Kasumi-1 (cell line): ENCODE measurements at regions not wholly inside any gene's neighbourhood (a gene's known extent, or its start where the extent isn't known, plus 50 kb on each side); places are given as distances from the start of the nearest gene placed in this dataset.
"Not testable (repeated sequence)": the region's sequence is repeated elsewhere in the genome, so short reads cannot be mapped to it uniquely, and the experiment has no call there.

Experiments
- DNase-seq, 2 experiments: peaks; one replicate each; lab custom pipeline; 2025; lab: John Stamatoyannopoulos, UW

DNA sequence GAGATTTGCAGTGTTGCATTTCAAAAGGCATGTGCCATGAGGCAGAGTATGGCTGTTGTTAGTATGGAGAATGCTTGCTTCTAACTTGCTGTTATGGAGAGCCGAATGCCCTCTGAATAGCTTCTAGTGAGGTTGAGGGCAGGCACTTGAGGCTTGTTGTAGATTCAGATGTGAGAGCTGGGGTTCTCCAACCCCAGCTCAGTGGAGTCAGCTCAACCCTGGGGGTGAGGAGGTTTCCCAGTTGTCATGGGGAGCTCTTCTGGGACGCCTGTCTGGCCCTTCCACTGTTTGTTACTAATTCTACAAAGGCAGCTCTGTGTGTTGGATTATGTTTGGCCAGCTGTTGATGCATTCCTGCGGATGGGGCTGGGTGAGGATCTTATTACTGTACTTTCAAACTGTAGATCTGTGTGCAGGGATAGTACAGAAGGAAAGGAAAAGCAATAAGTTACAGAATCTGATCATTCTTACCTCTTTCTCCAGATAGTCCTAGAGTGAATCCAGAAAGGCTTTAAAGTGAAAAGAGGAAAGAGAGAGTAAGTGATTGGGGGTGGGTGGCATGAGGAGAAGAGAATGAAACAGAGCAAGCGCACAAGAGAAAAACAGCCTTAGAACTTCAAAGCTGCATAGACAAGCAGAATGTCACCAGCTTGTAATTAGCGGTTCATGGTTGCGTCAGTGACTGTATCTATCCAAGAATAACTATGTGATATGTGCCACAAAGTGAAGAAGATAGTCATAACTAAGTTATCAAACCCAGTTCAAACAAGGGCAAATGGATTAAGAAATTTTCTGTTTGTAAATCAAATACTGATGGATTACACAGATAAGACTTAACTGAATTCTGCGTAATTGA lies 148.7 kb downstream of the PRL start:
- DNase-seq: no peak

GRCh38 chr6:22149096-22149495 lies 147.7 kb downstream of the PRL start:
- no peak for DNase-seq

GRCh38 chr6:22149501-22150367 lies 147.1 kb downstream of the PRL start:
- DNase-seq: no peak

DNA sequence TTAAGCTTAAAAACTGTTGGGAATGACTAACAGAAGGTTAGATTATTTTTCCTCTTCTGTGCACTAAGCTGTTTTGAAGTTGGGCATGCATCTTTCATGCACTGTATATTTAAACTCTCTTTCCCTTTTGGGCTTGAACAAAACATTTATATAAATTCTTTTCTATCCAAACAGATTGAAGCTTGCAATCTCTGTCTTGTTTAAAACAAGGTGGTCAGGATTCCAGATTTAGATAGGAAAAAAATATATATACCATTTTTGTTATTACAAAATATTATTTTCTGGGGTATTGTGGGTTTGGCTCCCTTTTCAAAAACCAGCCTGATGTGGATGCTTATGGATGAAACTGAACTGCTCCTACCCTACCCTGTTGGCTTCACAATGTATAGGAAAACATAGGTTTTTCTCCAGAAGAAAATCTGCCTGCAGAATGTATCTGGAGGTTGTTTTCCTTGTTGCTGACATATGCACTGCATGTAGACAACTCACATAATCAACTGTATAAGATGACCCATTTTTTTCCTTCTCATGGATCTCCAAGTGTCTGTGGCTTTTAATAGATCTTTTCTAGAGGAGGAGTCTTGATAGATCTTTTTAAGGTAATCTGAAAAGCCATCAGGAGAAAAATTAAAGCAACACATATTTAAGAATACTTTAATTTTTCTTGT lies 146.3 kb downstream of the PRL start:
- no peak for DNase-seq

DNA sequence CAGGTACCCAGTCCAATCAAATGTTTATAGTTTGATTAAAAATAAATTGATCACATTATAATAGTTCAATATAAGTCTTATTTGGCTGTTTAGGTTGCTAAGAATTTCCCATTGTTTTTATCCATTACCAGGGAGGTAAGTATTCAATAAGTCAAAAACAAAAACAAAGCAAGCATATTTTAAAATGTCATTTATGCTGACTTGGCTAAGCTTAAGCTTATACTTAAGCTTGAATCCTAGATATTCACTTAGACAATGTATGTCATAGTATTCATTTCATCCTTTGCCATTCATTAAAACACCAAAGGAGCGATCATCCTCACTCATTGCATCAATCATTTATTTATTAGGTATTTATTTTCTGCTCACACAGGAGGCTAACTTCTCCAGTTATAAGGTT lies 144.9 kb downstream of the PRL start:
- no peak for DNase-seq

GRCh38 chr6:22152841-22153240 lies 144.0 kb downstream of the PRL start:
- no peak for DNase-seq

DNA sequence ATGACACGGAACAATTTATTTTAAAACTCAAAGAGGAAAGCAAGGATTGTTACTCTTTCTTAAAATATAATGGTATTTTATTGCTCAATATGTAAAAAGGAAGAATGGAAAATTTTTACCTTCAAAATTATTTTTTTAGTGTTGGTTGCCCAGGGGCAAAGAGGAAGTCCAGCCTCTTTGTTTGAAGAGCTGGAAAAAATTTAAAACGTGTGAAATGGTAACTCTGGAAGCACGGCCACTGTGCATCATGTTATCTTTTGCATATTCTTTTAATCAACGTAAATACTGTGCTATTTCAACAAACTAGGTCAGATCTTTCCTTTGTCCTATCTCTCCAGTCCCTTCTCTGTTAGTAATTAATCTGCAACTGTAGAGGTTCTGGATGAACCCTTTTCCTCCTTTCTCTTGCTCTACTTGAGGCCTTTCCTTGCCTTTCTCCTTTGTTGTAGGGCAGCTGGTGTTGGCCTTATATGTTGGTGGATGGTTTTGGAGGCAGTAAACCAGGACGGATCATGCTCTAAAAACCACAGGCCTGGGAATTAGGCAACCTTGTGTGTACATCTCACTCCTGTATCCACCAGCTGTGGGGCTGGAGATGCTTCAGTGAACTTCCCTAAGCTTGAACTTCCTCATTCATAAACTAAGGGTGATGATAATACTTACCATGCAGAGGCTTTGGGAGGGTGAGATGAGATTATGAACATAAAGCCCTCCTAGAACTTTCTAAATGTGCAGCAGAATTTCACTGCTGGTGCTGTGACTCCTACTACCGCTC lies 143.3 kb downstream of the PRL start:
- DNase-seq: peak; percentile 81 to 89

DNA sequence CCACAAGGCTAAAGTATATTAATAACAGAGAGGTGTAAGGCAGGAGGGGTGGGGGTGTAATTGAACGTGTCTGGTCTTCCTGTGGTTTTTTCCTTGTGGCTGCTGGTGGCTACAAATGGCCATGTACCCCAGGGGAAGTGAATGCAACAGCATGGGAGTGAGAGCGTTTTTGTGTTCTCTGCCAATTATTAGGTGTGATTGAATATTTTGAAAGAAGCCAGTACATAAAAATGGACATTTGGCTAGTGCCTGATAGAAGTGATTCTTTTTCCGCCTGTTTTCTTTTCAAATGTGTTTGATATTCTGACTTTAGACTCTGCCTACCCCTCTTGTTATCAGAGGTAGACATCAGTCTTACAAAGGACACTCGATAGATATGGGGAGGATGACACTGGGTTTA lies 141.3 kb downstream of the PRL start:
- peak; percentile 7 to 9 for DNase-seq

DNA sequence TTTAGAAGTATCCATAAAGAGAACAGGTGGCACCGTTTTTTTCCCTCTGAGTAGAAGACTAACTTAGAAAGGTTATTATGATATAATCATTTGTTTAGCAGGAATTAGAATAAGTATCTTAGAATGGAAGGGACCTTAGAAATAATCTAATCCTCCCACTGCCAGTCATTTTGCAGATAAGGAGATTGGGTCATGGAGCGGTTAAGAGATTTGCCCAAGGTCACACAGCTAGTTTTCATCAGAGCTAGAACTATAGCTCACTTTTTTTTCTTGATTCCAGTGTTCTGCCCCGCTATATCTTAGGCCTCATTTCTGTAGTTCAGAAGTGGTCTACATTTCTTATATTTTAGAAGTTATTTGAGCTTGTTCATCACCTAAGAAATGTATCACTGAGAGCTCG lies 139.6 kb downstream of the PRL start:
- DNase-seq: no peak

- no peak for DNase-seq
Measured at GRCh38 chr6:22164236-22164635, 132.6 kb downstream of the PRL start.

GRCh38 chr6:22171006-22171405 lies 125.8 kb downstream of the PRL start:
- DNase-seq: not testable (repeated sequence)

- DNase-seq: not testable (repeated sequence)
Measured at GRCh38 chr6:22171885-22172284, 125.0 kb downstream of the PRL start.

DNA sequence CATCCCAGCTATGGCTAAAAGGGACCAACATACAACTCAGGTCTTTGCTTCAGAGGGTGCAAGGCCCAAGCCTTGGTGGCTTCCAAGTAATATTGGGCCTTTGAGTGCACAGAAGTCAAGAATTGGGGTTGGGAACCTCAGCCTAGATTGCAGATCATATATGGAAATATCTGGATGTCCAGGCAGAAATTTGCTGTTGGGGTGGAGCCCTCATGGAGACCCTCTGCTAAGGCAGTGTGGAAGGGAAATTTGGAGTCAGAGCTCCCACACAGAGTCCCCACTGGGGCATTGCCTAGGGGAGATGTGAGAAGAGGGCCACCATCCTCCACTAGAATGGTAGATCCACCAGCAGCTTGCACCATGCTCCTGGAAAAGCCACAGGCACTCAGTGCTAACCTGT lies 123.5 kb downstream of the PRL start:
- no peak for DNase-seq

- DNase-seq: not testable (repeated sequence)
Measured at GRCh38 chr6:22180250-22180649, 116.6 kb downstream of the PRL start.

DNA sequence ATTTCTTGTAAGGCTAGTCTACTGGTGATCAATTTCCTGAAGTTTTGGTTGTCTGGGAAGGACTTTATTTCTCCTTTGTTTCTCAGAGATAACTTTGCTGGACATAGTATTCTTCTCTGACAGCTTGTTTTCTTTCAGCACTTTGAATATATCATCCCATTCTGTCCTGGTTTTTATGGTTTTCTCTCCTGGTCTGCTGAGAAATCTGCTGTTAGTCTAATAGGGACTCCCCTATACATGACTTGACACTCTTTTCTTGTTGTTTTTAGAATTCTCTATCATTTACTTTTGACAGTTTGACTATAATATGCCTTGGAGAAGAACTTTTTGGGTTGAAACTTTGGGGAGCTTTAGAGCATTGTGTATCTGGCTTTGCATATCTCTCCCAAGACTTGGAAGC lies 112.5 kb downstream of the PRL start:
- DNase-seq: no peak

DNA sequence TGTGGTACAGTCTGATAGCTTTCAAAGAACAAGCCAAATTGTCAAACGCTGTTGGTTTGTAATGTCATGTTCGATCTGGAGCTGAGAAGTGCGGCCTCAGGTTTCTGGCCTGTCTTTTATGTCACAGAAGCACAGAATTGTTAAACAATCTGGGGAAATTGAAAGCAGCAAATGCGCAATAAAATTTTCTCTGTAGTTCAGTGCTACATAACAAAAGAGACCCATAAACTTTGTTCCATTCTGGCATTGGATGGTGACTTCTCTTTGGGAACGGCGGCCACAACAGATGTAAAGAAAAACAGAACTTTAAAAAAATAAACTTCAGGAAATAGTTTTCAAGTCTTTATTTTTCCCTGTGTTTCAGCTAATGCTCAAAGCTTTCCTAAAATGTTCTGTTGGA lies 106.9 kb downstream of the PRL start:
- DNase-seq: no peak

GRCh38 chr6:22194188-22194921 lies 102.5 kb downstream of the PRL start:
- DNase-seq: peak; percentile 49 to 57

DNA sequence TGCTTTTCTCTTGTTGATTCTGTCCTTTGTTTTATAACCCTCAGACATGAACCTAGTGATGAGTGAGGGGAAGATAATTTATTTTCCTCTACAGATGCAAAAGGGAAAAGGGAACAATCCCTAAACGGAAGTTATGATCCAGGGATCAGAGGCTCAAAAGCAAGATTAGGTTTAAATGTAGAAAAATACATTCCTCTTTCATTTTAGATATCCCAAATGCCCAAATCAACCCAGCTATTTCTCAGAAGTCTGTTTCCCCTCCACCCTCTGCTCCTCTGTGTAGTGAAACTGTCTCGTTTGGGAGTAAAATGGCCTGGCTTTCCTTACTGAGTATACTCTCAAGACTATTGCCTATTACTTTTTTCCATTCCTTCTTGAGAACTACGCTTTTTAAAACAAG lies 97.1 kb downstream of the PRL start:
- no peak for DNase-seq

GRCh38 chr6:22204153-22204552 lies 92.7 kb downstream of the PRL start:
- no peak for DNase-seq

DNA sequence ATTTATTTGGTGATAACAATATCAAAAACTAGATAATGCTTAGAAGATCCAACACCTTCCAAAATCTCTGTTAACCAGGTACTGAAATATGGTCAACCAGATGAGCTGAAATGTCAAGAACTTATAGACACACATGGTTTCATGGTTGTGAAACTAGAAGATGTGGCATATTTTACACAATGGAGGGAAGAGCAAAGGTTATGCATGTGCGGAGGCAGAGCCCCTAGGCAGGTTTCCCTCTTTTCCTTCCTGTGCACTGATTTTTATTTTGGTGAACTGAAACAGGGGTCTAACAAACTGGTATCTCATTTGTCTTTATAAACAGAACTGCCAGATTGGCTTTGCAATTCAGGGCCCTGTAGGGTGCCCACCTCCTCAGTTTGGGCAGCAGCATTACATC lies 91.6 kb downstream of the PRL start:
- no peak for DNase-seq

DNA sequence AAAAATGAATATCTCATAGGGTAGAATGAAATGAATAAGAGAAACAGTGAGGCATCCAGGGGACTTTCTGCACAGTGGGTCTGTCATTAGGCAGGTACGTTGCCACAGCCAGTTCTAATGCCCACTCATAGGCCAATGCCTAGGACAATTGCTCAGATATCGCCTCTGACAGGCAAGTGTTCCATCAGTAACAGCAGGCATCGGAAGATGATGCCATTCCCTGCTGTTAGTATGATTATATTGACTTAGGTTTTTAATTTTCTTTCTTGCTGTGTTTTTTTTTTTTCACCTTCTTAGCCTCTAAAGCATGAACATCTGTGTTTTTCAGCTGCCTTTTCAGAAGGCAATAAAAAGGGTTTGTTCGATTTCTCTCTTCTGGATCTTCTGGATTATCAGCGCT lies 90.7 kb downstream of the PRL start:
- DNase-seq: no peak
